ENCODE measurements at regions not wholly inside any gene's neighbourhood (a gene's known extent, or its start where the extent isn't known, plus 50 kb on each side); places are given as distances from the start of the nearest gene placed in this dataset.

- H3K27ac ChIP-seq: no peak overlapping the region
- TF ChIP-seq, protein P1, sequence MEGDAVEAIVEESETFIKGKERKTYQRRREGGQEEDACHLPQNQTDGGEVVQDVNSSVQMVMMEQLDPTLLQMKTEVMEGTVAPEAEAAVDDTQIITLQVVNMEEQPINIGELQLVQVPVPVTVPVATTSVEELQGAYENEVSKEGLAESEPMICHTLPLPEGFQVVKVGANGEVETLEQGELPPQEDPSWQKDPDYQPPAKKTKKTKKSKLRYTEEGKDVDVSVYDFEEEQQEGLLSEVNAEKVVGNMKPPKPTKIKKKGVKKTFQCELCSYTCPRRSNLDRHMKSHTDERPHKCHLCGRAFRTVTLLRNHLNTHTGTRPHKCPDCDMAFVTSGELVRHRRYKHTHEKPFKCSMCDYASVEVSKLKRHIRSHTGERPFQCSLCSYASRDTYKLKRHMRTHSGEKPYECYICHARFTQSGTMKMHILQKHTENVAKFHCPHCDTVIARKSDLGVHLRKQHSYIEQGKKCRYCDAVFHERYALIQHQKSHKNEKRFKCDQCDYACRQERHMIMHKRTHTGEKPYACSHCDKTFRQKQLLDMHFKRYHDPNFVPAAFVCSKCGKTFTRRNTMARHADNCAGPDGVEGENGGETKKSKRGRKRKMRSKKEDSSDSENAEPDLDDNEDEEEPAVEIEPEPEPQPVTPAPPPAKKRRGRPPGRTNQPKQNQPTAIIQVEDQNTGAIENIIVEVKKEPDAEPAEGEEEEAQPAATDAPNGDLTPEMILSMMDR (IDR thresholded peaks at IDR 0.05): no peak
- no peaks in the 10 kb centered on the region for H3K27me3 ChIP-seq (ENCODE audit: control insufficient read depth, insufficient read depth, low read length)
- H3K9me3 ChIP-seq (ENCODE audit: control insufficient read depth, low read length): no peaks in the 10 kb centered on the region
- H3K79me2 ChIP-seq: no peaks in the 10 kb centered on the region
- no peak overlapping the region for H3K9ac ChIP-seq
- H3K4me2 ChIP-seq (ENCODE audit: low read length): no peak overlapping the region
- peaks cover 13% of the 10 kb centered on the region for H3K4me1 ChIP-seq
- no peak overlapping the region for H2AFZ ChIP-seq
- H3K4me3 ChIP-seq (ENCODE audit: low read depth, low read length): no peak overlapping the region
- no peaks in the 10 kb centered on the region for H3K36me3 ChIP-seq (ENCODE audit: control insufficient read depth, insufficient read depth, low read length)
Measured at GRCh38 chr1:110286564-110286963, 52.6 kb upstream of the RBM15 start.

- Histone ChIP-seq H3K4me1 (no peaks in the 10 kb centered on the region), H3K27me3 (ENCODE audit: control insufficient read depth, insufficient read depth, low read length) (no peaks in the 10 kb centered on the region), H3K9ac (no peak overlapping the region), H3K36me3 (ENCODE audit: control insufficient read depth, insufficient read depth, low read length) (no peaks in the 10 kb centered on the region), H3K79me2 (no peaks in the 10 kb centered on the region), H2AFZ (no peak overlapping the region), H3K4me2 (ENCODE audit: low read length) (no peak overlapping the region), H3K9me3 (ENCODE audit: control insufficient read depth, low read length) (no peaks in the 10 kb centered on the region), H3K27ac (no peak overlapping the region), H3K4me3 (ENCODE audit: low read depth, low read length) (no peak overlapping the region)
- TF ChIP-seq, protein P1 (IDR thresholded peaks at IDR 0.05): no peak
Measured at GRCh38 chr1:110288111-110288510, 51.1 kb upstream of the RBM15 start.

Data from parathyroid adenoma (tissue), 2 donors.